Stimulated activated CD4-positive, alpha-beta T cell treated with anti-CD3 and anti-CD28 coated beads, Interleukin-1b, Interleukin-23, amount 100 ng/mL, for 24 hours (primary cell): ENCODE measurements at regions not wholly inside any gene's neighbourhood (a gene's known extent, or its start where the extent isn't known, plus 50 kb on each side); places are given as distances from the start of the nearest gene placed in this dataset.

Experiments used
- DNase-seq, 4 experiments: peaks; one replicate each; pipeline ENCODE4 v3.0.0-alpha.2; 2020; ENCODE audit warnings: low read depth in 4 of 4, low spot score in 1 of 4

DNA sequence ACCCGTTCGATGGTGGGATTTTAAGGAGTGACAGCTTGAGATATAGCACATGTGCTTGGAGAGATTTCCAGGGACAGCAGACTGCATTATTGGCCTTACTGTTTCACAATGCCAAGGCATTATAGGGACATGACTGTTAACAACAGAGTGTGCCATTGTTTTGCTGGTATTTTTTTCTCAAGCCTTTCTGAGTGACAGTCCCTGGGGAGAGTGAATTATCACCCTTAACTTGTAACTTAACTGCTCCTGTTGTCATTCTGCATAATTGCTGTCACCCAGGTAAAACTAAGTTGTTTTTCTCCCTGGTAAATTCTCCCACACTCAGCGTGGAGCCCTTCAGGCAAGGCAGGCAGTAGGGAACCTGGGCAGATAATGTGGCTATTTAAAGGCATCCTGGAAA is 989.2 kb upstream of the LCORL start:
- DNase-seq = no peak

- DNase-seq = no peak
These were observed 988.3 kb upstream of the LCORL start for GRCh38 chr4:19009881-19010280.

DNA sequence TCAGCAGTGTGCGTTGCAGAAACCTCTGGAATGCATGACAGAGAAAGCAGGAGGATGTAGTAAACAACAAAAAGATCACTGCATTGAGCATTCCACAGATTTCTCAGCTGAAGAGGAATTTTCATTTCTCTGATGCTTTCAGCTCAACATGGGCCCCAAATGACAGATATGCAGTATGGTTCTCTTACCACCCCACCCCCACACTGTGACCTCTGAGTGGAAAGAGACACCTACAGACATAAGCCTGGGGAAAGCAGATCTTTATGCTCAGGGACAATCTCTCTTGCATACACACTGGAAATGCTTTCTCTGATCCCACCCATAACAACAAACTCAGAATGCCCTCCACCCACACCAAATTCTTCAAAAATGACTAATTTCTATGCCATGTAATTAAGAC is 983.7 kb upstream of the LCORL start:
- DNase-seq = no peak

GRCh38 chr4:19002170-19002569 is 980.6 kb upstream of the LCORL start:
- no peak for DNase-seq

GRCh38 chr4:18999595-18999994 is 978.0 kb upstream of the LCORL start:
- DNase-seq = no peak

GRCh38 chr4:18981234-18981615 is 959.7 kb upstream of the LCORL start:
- no peak for DNase-seq

GRCh38 chr4:18980516-18981233 is 959.1 kb upstream of the LCORL start:
- DNase-seq = no peak

GRCh38 chr4:18976884-18977283 is 955.3 kb upstream of the LCORL start:
- no peak for DNase-seq

- no peak for DNase-seq
These were observed 954.6 kb upstream of the LCORL start for GRCh38 chr4:18975916-18976808.

- DNase-seq = no peak
These were observed 951.7 kb upstream of the LCORL start for GRCh38 chr4:18973296-18973695.

DNA sequence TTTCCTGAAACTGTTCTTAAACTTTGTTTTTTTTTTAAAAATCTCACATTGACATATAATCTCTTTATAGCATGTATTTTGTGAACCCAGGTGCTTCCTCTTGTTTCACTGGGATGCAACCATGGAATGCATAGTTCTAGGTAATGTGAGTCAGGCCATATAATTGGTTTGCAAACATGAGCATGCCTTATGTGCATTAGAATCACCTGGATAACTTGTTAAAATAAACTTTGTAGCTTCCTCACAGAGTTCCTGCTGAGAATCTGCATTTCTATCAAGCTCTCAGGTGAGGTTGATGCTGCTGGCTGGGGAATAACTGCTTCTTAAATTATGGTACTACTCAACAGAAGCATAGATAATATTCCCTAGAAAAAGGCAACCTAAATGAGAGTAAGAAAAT is 940.3 kb upstream of the LCORL start:
- no peak for DNase-seq

DNA sequence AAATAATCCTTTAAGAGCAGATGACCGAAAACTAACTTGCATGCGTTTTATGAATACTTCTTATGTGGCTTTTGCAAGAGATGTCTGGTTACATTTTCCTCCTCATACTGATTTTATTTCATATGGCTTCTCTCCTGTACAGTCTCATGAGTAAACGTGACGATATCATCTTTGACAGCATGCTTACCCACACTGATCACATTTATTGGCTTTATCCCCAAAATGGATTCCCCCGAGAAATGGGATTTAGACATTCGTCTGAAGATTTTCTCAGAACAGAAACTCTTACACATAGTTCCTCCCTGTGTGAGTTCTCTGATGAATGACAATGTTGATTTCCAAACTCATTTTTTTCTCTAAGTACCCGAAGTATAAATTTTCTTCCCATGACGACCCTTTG is 939.7 kb upstream of the LCORL start:
- no peak for DNase-seq

GRCh38 chr4:18957716-18958115 is 936.2 kb upstream of the LCORL start:
- no peak for DNase-seq

- DNase-seq = no peak
These were observed 933.0 kb upstream of the LCORL start for GRCh38 chr4:18954538-18954937.

GRCh38 chr4:18953613-18954012 is 932.1 kb upstream of the LCORL start:
- DNase-seq = no peak

DNA sequence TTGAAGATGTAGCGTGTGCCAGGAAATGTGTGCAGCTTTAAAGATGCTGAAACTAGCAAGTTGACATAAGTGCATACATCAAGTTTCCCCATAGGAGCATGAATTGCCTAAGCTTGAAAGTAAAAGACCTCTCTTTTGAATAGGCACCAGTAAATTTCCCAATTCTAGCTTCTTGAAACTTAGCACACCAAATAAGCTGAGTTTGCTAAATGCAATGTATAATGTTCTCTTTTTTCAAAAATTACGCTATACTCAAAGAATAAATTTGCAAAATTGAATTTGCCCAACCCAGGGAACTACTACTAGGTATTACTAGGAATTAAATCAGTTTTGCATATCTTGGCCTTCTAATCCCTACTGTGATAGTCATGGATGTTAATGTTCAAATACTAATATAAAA is 923.9 kb upstream of the LCORL start:
- no peak for DNase-seq

- DNase-seq = no peak
These were observed 921.3 kb upstream of the LCORL start for GRCh38 chr4:18942874-18943273.

DNA sequence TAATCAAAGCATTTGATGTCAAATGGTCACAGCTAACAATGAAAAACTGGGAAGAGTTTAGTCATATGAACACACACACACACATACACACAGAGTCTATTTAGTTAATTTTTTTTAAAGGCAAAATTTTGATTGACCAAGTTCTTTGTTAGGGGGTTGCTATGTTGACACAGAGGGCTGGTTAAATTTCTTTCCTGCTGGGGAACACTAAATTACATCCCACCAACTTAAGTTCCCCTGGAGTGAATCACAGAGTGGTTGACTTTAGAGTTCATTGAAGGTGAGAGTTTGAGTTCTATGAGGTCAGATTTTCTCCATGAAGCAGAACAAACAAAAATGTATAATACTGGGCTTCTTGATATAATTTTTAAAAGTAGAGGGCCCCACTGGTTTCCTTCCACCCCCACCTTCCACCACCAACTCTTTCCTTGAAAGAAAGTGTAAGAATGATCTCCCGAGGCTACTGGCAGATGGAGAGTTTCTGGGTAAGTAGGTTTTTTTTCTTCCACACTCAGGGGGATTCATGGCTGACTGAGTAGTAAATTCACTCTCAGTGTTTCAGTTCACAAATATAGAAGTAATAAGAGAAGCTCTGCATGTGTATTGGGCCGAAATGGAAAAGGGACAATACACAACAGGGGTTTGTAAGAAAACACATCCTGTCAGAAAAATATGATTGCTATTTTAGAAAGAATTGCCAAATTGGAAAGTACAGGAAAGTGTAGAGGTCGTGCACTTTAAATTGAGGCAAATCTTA is 917.0 kb upstream of the LCORL start:
- no peak for DNase-seq

DNA sequence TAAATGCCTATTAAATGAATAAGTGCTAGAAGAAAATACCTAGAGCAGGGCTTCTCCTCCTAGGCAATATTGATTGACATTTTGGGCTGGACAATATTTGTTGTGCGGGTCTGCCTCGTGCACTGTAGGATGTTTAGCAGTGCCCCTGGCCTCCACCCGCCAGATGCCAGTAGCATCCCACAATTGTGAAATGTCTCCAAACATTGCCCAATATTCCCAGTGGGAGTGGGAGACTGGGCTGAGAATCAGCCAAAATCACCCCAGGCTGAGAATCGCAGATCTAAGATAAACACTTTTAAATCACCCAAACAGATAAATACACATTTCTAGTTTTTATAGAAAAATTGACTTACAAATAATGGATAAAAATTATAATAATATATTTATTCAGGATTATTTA is 916.2 kb upstream of the LCORL start:
- no peak for DNase-seq

DNA sequence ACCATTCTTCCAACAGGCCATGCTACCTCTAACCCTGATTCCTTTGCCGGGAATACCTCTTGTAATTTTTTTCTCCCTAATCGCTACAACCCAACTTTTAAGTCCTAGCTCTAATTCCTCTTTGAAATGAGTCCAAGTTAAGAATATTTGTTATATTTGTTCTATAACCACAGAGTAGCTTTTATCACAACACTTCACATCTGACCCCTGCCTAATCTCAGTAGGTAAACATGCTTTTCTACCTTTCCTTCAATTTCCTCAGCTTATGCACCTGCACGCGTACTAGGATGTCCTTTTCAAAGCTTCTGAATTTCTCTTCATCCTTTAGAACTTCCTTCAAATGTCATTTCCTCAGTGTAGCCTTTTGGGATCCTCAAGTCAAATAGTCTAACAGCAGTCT is 915.5 kb upstream of the LCORL start:
- DNase-seq = no peak

DNA sequence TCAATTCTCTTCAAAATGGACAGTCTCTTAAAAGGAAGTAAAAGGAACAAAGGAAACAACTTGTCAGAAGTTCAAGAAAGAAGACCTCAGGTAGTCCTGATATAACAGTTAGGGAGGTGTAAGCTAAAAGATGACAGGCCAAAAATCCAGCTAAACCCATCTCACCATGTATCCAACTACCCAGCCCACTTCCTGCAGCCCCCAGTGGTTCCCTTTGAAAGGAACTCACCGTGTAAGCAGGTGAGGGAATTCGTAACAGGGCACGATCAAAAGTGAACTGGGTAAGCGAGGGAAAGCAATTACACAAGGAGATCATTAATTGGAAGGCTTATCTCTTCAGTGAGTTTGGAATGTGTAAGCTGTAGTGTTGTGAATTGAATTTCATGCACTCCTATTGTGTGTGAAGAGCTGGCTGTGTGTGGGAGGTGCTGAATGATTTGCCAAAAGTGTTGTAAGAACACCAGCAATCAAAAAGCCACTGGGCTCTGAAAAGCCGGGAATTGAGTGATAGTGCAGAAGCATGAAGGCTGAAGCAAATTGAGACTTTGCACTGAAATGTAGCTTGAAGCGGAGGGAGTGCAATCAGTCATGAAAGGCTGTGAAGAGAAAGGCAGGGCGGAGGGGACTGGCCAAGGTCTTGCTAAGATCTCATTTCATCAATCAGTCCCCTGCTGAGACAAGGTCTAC is 914.2 kb upstream of the LCORL start:
- no peak for DNase-seq
